ENCODE measurements at regions not wholly inside any gene's neighbourhood (a gene's known extent, or its start where the extent isn't known, plus 50 kb on each side); places are given as distances from the start of the nearest gene placed in this dataset.

GRCh38 chr11:110524238-110524637 is 94.5 kb downstream of the FDX1 start:
- no peak for TF ChIP-seq EGR1 (conservative IDR thresholded peaks at IDR 0.05)
- no peak for TF ChIP-seq POLR2AphosphoS5 (IDR thresholded peaks at IDR 0.05; ENCODE audit: control insufficient read depth, insufficient read depth, low read depth, low read length)
- TF ChIP-seq TAF1 (IDR thresholded peaks at IDR 0.05; ENCODE audit: control insufficient read depth, extremely low read depth, insufficient read depth, low read length, severe bottlenecking): no peak
- no peak for TF ChIP-seq MCM2 (IDR thresholded peaks at IDR 0.05; ENCODE audit: low read depth)
- no peak for TF ChIP-seq HCFC1 (IDR thresholded peaks at IDR 0.05; ENCODE audit: low read depth, low read length)
- no peak for TF ChIP-seq SIRT6 (IDR thresholded peaks at IDR 0.05; ENCODE audit: low read depth, low read length)
- TF ChIP-seq CEBPG (CRISPR knock-in tag; IDR thresholded peaks at IDR 0.05): no peak
- TF ChIP-seq CEBPG (tag; conservative IDR thresholded peaks at IDR 0.05 in 1 of 2, IDR thresholded peaks at IDR 0.05 in 1 of 2): no peak
- TF ChIP-seq ZNF444 (CRISPR knock-in tag; IDR thresholded peaks at IDR 0.05): no peak
- no peak for TF ChIP-seq CTCF (IDR thresholded peaks at IDR 0.05 in 2 of 3, conservative IDR thresholded peaks at IDR 0.05 in 1 of 3; ENCODE audit: insufficient read depth in 2 of 3, low read depth in 1 of 3, low read length in 3 of 3)
